ENCODE measurements at regions not wholly inside any gene's neighbourhood (a gene's known extent, or its start where the extent isn't known, plus 50 kb on each side); places are given as distances from the start of the nearest gene placed in this dataset.
A peak's percentile ranks its signal among the peaks of the same experiment; 100 is the strongest.

GRCh38 chr5:54743581-54743980 lies 226.0 kb downstream of the SNX18 start:
- no peak for DNase-seq (ENCODE audit: low read depth)

DNA sequence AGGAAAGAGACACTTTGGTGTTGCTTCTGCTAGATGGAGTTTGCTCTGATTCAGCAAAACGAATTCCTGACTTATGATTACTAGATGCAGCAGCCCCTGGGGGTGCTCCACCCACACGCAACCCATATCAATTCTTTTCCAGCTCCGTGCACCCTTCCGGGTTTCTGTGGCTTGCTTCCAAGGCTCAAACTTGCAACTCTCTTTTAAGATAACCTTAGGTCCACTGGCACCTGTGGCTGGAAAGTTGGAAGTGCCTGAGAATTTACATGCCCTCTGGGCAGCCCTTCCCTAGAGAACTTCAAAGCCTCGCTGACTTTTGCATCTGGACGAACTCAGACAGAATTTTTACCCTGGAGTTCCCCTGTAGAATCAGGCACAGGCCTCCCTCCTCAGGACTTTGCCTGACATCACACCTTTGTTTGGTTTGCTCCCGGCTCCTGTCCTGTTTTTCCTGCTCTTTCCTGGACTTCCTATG lies 224.9 kb downstream of the SNX18 start:
- DNase-seq (ENCODE audit: low read depth), result peak; percentile 80

- DNase-seq (ENCODE audit: low read depth), result no peak
These were observed 224.2 kb downstream of the SNX18 start for GRCh38 chr5:54741711-54742110.

GRCh38 chr5:54740141-54740540 lies 222.6 kb downstream of the SNX18 start:
- DNase-seq (ENCODE audit: low read depth), result no peak

DNA sequence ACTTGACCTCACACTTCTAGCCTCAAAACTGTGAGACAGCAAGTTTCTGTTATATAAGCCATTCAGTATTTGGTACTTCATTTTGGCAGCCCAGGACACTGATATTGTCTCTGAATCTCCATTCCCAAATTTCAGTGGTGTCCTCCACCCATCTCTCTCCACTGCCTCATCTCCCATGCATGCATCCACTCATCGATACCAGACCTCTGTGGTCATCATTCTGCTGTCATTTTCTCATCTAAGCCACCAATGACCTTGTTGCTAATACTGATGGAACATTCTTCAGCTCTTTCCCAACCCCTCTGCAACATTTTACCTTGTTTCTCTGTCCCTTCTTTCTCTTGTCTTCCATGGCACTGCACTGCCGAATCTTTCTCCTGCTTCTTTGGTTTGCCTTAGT lies 221.8 kb downstream of the SNX18 start:
- DNase-seq (ENCODE audit: low read depth), result no peak

- no peak for DNase-seq (ENCODE audit: low read depth)
These were observed 221.4 kb downstream of the SNX18 start for GRCh38 chr5:54738973-54739367.

- DNase-seq (ENCODE audit: low read depth), result peak; percentile 54
These were observed 220.8 kb downstream of the SNX18 start for GRCh38 chr5:54738118-54738972.

- DNase-seq (ENCODE audit: low read depth), result no peak
These were observed 218.6 kb downstream of the SNX18 start for GRCh38 chr5:54736003-54736797.

DNA sequence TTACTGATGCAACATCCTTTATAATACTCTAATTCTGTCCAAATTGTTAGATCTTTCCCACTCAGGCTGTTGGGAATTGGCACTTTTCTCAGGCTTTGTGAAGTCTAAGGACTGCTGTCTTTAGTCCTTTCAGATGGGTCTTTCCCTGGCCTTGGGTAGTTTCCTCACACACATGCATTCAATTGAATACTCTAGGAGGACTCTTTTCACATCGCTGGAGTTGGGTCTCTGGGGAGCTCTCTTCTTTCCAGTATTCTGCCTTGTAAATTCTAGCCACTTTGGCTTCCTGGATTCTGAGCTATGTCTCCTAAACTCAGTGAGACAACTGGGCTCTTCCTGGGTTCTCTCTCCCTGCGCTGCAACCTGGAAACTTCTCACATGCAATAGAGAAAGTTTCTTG lies 215.5 kb downstream of the SNX18 start:
- DNase-seq (ENCODE audit: low read depth), result no peak

DNA sequence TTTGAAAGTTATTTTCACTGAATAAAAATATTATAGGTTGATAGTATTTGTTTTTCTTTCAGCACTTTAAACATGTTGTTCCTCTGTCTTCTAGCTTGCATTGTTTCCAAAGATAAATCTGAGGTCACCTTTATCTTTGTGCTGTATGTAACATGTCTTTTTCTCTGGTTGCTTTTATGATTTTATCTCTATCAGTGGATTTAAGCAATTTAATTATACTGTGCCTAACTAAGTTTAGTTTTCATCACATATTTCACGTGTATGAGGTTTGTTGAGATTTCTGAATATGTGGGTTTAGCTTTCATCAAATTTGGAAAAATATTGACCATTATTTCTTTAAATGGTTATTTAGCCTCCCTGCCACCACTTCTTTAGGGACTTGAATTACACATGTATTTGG lies 214.5 kb downstream of the SNX18 start:
- DNase-seq (ENCODE audit: low read depth), result no peak

- no peak for DNase-seq (ENCODE audit: low read depth)
These were observed 211.0 kb downstream of the SNX18 start for GRCh38 chr5:54728588-54728915.

DNA sequence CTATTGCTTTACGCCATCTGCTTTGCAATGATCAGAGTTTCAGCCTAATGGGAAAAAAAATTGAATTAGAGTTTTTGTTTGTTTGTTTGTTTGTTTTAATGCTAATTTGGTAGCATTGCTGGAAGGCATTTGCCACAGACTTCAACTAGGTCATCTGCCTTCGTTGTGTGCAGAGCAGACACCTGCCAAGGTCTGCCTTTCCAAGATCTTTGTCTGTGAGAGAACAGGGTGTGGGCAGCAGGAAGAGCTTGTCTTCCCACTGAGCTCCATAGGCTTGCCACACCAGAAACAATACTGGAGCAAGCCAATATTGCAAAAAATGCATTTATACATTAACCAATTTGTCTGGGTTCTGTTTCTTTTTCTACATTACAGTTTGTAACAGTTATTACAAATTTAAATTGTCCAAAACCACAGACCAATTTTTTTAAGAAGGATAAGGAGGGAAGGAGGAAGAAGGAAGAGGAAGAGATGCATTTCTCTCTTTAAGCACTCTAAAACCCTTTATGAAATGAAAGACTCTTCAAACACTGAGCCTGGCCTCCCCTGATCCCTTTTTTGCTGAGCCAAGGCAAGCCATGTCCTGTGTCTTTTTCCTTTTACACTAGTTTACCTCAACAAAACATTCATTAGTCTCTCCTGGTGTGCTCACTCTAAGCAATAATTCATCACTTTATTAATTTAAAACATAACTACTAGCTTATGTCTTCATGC lies 210.5 kb downstream of the SNX18 start:
- no peak for DNase-seq (ENCODE audit: low read depth)

GRCh38 chr5:54725391-54726280 lies 208.1 kb downstream of the SNX18 start:
- DNase-seq (ENCODE audit: low read depth), result peak; percentile 67

DNA sequence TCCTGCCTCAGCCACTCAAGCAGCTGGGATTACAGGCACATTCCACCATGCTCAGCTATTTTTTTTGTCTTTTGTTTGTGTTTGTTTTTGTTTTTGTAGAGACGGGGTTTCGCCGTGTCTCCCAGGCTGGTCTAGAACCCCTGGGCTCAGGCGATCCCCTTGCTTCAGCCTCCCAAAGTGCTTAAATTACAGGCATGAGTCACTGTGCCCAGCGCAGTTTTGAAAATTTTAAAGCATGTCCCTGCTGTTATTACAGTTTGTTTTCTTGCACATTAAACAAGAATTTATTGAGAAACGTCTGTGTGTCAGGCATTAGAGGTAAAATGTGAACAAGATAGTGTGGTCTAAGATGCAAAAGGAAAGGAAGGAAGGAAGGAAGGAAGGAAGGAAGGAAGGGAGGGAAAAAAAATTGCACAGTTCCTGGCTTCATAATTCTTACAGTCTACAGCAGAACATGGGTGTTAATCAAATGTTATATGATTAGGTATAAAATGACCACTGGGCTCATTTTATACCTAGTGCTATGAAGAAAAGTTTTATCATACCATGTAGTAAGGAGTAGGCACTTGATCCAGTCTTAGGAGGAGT lies 205.4 kb downstream of the SNX18 start:
- peak; percentile 76 for DNase-seq (ENCODE audit: low read depth)

DNA sequence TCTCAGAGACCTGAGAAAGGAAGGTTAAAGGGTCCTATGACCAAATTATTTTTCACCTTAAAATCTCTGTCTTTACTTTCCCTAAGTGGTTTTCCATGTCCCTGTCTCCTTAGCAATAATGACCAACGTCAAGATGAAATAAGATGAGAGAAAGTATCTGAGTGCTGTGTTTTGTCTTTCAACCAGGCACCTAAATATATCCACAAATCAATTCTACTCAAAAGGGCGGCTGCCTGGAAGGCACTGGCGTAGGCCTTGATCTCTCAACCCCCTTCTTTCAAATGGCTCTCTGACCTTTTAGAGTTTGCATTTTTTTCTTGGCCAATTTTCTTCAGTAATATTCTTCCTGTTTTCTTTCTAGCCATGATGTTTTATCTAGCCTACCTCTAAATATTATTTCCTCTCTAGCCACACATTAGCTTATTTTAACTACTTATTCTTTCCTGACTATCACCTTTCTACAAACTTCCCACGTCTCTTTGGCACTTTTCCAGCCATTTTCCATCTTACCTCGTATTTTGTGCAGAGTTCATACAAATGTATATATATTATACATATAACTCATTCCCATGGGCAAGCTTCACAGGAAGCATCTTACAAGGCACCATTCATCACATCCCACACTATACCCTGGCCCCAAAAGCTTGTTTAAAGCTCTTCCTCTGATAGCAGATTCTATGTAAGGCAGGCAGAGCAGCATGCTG lies 204.5 kb downstream of the SNX18 start:
- DNase-seq (ENCODE audit: low read depth), result no peak

DNA sequence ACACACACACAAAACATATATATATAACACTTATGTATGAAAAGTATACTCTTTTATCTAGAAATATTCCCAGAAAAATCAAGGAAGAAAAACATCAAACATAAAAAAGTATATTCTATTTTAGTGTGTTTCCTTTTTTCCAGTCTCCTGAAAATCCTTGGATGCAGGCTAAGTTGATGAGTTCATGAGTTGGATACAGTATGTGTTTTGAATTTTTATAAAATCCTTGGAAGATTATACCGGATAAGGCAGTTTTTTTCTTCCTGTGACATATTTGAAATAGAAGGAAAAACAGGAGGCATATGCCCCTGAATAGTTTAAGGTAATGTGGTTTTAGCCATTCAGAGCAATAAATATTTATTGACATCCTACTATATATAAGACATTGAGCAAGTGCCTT lies 203.6 kb downstream of the SNX18 start:
- no peak for DNase-seq (ENCODE audit: low read depth)

DNA sequence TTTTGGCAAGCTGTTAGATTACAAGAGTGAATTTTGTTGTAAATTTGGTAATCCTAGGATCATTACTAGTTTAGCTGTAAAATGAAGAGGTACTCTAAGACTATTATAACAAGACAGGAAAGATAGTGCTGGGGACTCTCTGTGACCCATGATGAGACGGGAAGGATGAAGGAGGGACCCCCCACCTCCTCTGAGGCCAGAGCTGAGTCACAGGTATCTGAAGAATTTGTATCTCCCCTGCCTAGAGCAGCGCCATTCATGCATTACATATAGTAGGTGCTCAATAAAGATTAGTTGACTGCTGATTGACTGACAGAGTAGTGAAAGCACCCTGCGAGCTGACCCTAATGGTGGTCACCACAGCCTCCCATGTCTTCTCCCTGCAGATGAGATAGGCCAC lies 202.8 kb downstream of the SNX18 start:
- peak; percentile 28 for DNase-seq (ENCODE audit: low read depth)

DNA sequence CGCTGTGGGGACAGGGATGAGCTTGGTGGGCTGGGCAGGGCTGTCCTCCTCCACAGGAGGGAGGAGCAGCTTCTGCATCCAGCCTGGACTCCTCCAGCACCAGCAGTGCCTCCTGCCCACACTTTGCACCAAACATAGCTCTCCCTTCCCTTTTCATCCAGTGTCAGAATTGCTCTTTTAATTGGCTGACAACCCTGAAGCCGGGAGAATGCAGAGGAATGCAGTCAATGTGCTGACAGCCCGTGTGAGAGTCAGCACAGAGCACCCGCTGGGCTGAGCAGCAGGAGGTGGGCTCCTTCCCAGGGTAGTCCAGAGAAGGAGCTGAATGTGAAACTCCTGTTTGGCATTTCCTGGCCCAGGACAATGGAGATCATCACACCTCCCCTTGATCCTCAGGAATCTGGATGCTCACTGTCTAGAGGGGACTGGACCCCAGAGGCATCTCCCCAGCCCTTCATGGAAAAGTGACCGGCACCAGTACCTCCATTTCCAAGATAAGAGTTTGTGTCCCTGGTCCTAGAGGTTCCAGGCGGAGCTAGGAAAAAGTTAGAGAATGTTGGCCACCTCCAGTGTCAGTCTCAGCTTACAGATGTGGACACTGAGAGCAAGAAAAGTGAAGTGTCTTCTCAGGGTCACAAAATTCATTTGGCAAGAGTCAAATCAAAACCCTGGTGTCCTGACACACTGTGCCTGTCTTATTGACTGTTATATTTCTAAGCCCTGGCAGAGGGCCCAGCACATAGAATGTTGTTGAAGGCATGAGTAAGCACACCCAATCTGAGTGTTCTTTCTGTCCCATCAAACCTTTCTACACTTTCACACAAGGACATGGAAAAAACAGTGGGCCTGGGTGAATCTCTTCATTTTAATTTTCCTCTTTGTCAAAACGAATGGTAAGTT lies 202.1 kb downstream of the SNX18 start:
- DNase-seq (ENCODE audit: low read depth), result peak; percentile 90

- DNase-seq (ENCODE audit: low read depth), result peak; percentile 8
These were observed 201.1 kb downstream of the SNX18 start for GRCh38 chr5:54718656-54719055.

GRCh38 chr5:54717870-54718269 lies 200.3 kb downstream of the SNX18 start:
- DNase-seq (ENCODE audit: low read depth), result no peak

Measured in iris pigment epithelial cell (primary cell).